ENCODE measurements at regions not wholly inside any gene's neighbourhood (a gene's known extent, or its start where the extent isn't known, plus 50 kb on each side); places are given as distances from the start of the nearest gene placed in this dataset.

DNA sequence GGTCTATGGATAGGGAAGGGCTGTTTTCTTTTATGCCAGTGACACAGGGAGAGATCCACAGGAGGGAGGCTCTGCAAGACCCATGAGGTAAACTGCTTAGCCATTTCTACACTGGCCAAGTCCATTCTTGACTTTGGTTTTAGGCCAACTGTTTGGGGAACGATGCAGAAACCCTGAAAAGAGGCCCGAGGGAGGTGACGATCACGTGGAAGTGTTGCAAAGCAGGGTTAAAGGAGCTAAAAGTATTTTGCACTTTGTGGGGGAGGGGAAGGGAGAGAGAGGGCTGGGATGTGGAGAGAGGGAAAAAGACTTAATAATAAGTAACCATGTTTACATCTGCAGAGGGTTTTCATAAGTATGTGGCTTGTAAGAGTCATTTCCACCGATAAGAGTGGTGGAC is 239.7 kb downstream of the EMX2 start:
- Histone ChIP-seq H3K27me3 (ENCODE audit: control insufficient read depth, insufficient read depth, low read length) (no peaks in the 10 kb centered on the region), H3K4me1 (ENCODE audit: control insufficient read depth, insufficient read depth, low read length) (no peaks in the 10 kb centered on the region), H3K27ac (ENCODE audit: low read length) (no peak overlapping the region), H3K4me3 (ENCODE audit: low read length) (no peak overlapping the region), H3K9me3 (ENCODE audit: control insufficient read depth, insufficient read depth, low read length) (no peaks in the 10 kb centered on the region), H3K36me3 (ENCODE audit: control insufficient read depth, insufficient read depth, low read length) (no peaks in the 10 kb centered on the region)
- no peak for DNase-seq (ENCODE audit: low read depth, low spot score)
- no CpG with 5 or more reads among the region's 5 CpGs for WGBS (ENCODE audit: insufficient coverage, insufficient read length)

- Histone ChIP-seq H3K4me1 (ENCODE audit: control insufficient read depth, insufficient read depth, low read length) (no peaks in the 10 kb centered on the region), H3K27me3 (ENCODE audit: control insufficient read depth, insufficient read depth, low read length) (no peaks in the 10 kb centered on the region), H3K4me3 (ENCODE audit: low read length) (no peak overlapping the region), H3K9me3 (ENCODE audit: control insufficient read depth, insufficient read depth, low read length) (no peaks in the 10 kb centered on the region), H3K27ac (ENCODE audit: low read length) (no peak overlapping the region), H3K36me3 (ENCODE audit: control insufficient read depth, insufficient read depth, low read length) (no peaks in the 10 kb centered on the region)
- no peak for DNase-seq (ENCODE audit: low read depth, low spot score)
- WGBS (ENCODE audit: insufficient coverage, insufficient read length), result no CpG with 5 or more reads among the region's 14 CpGs
Measured at GRCh38 chr10:117783698-117784395, 241.3 kb downstream of the EMX2 start.

GRCh38 chr10:117784776-117785175 is 242.2 kb downstream of the EMX2 start:
- Histone ChIP-seq H3K27ac (ENCODE audit: low read length) (no peak overlapping the region), H3K27me3 (ENCODE audit: control insufficient read depth, insufficient read depth, low read length) (no peaks in the 10 kb centered on the region), H3K4me3 (ENCODE audit: low read length) (no peak overlapping the region), H3K4me1 (ENCODE audit: control insufficient read depth, insufficient read depth, low read length) (no peaks in the 10 kb centered on the region), H3K9me3 (ENCODE audit: control insufficient read depth, insufficient read depth, low read length) (no peaks in the 10 kb centered on the region), H3K36me3 (ENCODE audit: control insufficient read depth, insufficient read depth, low read length) (no peaks in the 10 kb centered on the region)
- WGBS (ENCODE audit: insufficient coverage, insufficient read length), result no CpG with 5 or more reads among the region's 3 CpGs
- DNase-seq (ENCODE audit: low read depth, low spot score), result no peak

DNA sequence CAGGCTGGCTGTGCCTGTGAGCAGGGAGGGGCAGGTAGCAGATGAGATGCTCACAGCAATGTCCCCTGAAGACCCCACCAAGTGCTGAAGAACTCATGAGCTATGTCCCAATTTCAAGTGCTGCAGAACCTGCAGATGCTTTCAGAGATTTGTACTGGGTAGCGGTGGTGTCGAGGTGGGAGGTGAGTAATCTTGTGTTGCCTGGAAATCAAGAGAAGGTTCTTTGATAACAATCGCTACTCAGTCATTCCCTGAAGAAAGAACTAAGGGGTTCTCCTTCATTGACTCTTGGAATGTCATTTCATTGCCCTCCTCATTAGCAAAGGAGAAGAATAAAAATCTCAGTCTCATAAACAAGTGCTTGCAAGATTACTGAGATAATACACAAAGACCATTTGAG is 246.4 kb downstream of the EMX2 start:
- Histone ChIP-seq H3K9me3 (ENCODE audit: control insufficient read depth, insufficient read depth, low read length) (no peaks in the 10 kb centered on the region), H3K27ac (ENCODE audit: low read length) (no peak overlapping the region), H3K36me3 (ENCODE audit: control insufficient read depth, insufficient read depth, low read length) (no peaks in the 10 kb centered on the region), H3K27me3 (ENCODE audit: control insufficient read depth, insufficient read depth, low read length) (no peaks in the 10 kb centered on the region), H3K4me3 (ENCODE audit: low read length) (no peak overlapping the region), H3K4me1 (ENCODE audit: control insufficient read depth, insufficient read depth, low read length) (no peaks in the 10 kb centered on the region)
- no peak for DNase-seq (ENCODE audit: low read depth, low spot score)
- WGBS (ENCODE audit: insufficient coverage, insufficient read length), result no CpG with 5 or more reads among the region's 3 CpGs

- Histone ChIP-seq H3K4me3 (ENCODE audit: low read length) (no peak overlapping the region), H3K36me3 (ENCODE audit: control insufficient read depth, insufficient read depth, low read length) (no peaks in the 10 kb centered on the region), H3K4me1 (ENCODE audit: control insufficient read depth, insufficient read depth, low read length) (no peaks in the 10 kb centered on the region), H3K27me3 (ENCODE audit: control insufficient read depth, insufficient read depth, low read length) (no peaks in the 10 kb centered on the region), H3K27ac (ENCODE audit: low read length) (no peak overlapping the region), H3K9me3 (ENCODE audit: control insufficient read depth, insufficient read depth, low read length) (no peaks in the 10 kb centered on the region)
- DNase-seq (ENCODE audit: low read depth, low spot score), result no peak
- WGBS (ENCODE audit: insufficient coverage, insufficient read length), result no CpG with 5 or more reads among the region's 4 CpGs
Measured at GRCh38 chr10:117790179-117790578, 247.6 kb downstream of the EMX2 start.

- Histone ChIP-seq H3K4me3 (ENCODE audit: low read length) (no peak overlapping the region), H3K27me3 (ENCODE audit: control insufficient read depth, insufficient read depth, low read length) (no peaks in the 10 kb centered on the region), H3K27ac (ENCODE audit: low read length) (no peak overlapping the region), H3K4me1 (ENCODE audit: control insufficient read depth, insufficient read depth, low read length) (no peaks in the 10 kb centered on the region), H3K9me3 (ENCODE audit: control insufficient read depth, insufficient read depth, low read length) (no peaks in the 10 kb centered on the region), H3K36me3 (ENCODE audit: control insufficient read depth, insufficient read depth, low read length) (no peaks in the 10 kb centered on the region)
- no CpG with 5 or more reads among the region's 7 CpGs for WGBS (ENCODE audit: insufficient coverage, insufficient read length)
- no peak for DNase-seq (ENCODE audit: low read depth, low spot score)
Measured at GRCh38 chr10:117790621-117791020, 248.1 kb downstream of the EMX2 start.

GRCh38 chr10:117792214-117792613 is 249.7 kb downstream of the EMX2 start:
- no peaks in the 10 kb centered on the region for H3K36me3 ChIP-seq (ENCODE audit: control insufficient read depth, insufficient read depth, low read length)
- H3K9me3 ChIP-seq (ENCODE audit: control insufficient read depth, insufficient read depth, low read length), result no peaks in the 10 kb centered on the region
- no peak overlapping the region for H3K4me3 ChIP-seq (ENCODE audit: low read length)
- H3K4me1 ChIP-seq (ENCODE audit: control insufficient read depth, insufficient read depth, low read length), result no peaks in the 10 kb centered on the region
- no peaks in the 10 kb centered on the region for H3K27me3 ChIP-seq (ENCODE audit: control insufficient read depth, insufficient read depth, low read length)
- DNase-seq (ENCODE audit: low read depth, low spot score), result no peak
- no peak overlapping the region for H3K27ac ChIP-seq (ENCODE audit: low read length)
- WGBS (ENCODE audit: insufficient coverage, insufficient read length), result no CpG with 5 or more reads among the region's 3 CpGs

GRCh38 chr10:117796130-117796745 is 250.5 kb downstream of the RAB11FIP2 start:
- H3K9me3 ChIP-seq (ENCODE audit: control insufficient read depth, insufficient read depth, low read length), result no peaks in the 10 kb centered on the region
- no peaks in the 10 kb centered on the region for H3K27me3 ChIP-seq (ENCODE audit: control insufficient read depth, insufficient read depth, low read length)
- no peak overlapping the region for H3K4me3 ChIP-seq (ENCODE audit: low read length)
- H3K36me3 ChIP-seq (ENCODE audit: control insufficient read depth, insufficient read depth, low read length), result no peaks in the 10 kb centered on the region
- H3K27ac ChIP-seq (ENCODE audit: low read length), result no peak overlapping the region
- H3K4me1 ChIP-seq (ENCODE audit: control insufficient read depth, insufficient read depth, low read length), result no peaks in the 10 kb centered on the region
- no CpG with 5 or more reads among the region's 11 CpGs for WGBS (ENCODE audit: insufficient coverage, insufficient read length)
- no peak for DNase-seq (ENCODE audit: low read depth, low spot score)

- DNase-seq (ENCODE audit: low read depth, low spot score), result no peak
- Histone ChIP-seq H3K4me1 (ENCODE audit: control insufficient read depth, insufficient read depth, low read length) (no peaks in the 10 kb centered on the region), H3K9me3 (ENCODE audit: control insufficient read depth, insufficient read depth, low read length) (no peaks in the 10 kb centered on the region), H3K27me3 (ENCODE audit: control insufficient read depth, insufficient read depth, low read length) (no peaks in the 10 kb centered on the region), H3K4me3 (ENCODE audit: low read length) (no peak overlapping the region), H3K36me3 (ENCODE audit: control insufficient read depth, insufficient read depth, low read length) (no peaks in the 10 kb centered on the region), H3K27ac (ENCODE audit: low read length) (no peak overlapping the region)
- no CpG with 5 or more reads among the region's 10 CpGs for WGBS (ENCODE audit: insufficient coverage, insufficient read length)
Measured at GRCh38 chr10:117797296-117797695, 249.4 kb downstream of the RAB11FIP2 start.

GRCh38 chr10:117801691-117802090 is 245.1 kb downstream of the RAB11FIP2 start:
- no peaks in the 10 kb centered on the region for H3K36me3 ChIP-seq (ENCODE audit: control insufficient read depth, insufficient read depth, low read length)
- no peaks in the 10 kb centered on the region for H3K4me1 ChIP-seq (ENCODE audit: control insufficient read depth, insufficient read depth, low read length)
- H3K9me3 ChIP-seq (ENCODE audit: control insufficient read depth, insufficient read depth, low read length), result no peaks in the 10 kb centered on the region
- H3K27me3 ChIP-seq (ENCODE audit: control insufficient read depth, insufficient read depth, low read length), result no peaks in the 10 kb centered on the region
- H3K4me3 ChIP-seq (ENCODE audit: low read length), result no peak overlapping the region
- no peak overlapping the region for H3K27ac ChIP-seq (ENCODE audit: low read length)
- WGBS (ENCODE audit: insufficient coverage, insufficient read length), result no CpG with 5 or more reads among the region's 7 CpGs
- DNase-seq (ENCODE audit: low read depth, low spot score), result no peak

DNA sequence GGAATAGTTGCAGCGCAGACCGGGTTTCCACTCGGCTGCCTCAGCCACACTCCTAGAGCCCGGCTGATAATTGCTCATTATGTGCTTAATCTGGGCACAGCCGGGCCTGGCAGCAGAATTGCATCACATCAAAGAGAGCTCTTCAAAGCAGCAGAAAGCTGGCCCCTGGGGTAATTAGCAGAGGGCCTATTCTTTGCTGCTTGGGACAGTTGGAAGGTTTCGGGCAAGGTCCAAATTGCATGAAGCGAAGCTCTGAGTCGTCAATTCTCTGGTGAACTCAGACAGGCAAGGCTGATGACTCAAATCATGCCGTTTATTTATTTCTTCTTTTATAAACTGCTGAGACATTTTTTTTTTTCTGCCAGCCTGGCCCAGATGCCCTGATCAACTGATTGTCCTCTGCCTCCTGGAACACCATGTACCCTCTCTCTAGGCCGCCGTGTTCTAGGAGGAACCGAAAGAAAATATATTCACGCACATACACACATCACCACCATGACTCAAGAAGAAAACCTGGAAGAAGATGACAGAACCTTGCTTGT is 242.2 kb downstream of the RAB11FIP2 start:
- DNase-seq (ENCODE audit: low read depth, low spot score), result no peak
- Histone ChIP-seq H3K36me3 (ENCODE audit: control insufficient read depth, insufficient read depth, low read length) (no peaks in the 10 kb centered on the region), H3K9me3 (ENCODE audit: control insufficient read depth, insufficient read depth, low read length) (no peaks in the 10 kb centered on the region), H3K4me3 (ENCODE audit: low read length) (no peak overlapping the region), H3K4me1 (ENCODE audit: control insufficient read depth, insufficient read depth, low read length) (no peaks in the 10 kb centered on the region), H3K27me3 (ENCODE audit: control insufficient read depth, insufficient read depth, low read length) (no peaks in the 10 kb centered on the region), H3K27ac (ENCODE audit: low read length) (no peak overlapping the region)
- no CpG with 5 or more reads among the region's 13 CpGs for WGBS (ENCODE audit: insufficient coverage, insufficient read length)
